ENCODE measurements at regions not wholly inside any gene's neighbourhood (a gene's known extent, or its start where the extent isn't known, plus 50 kb on each side); places are given as distances from the start of the nearest gene placed in this dataset.

DNA sequence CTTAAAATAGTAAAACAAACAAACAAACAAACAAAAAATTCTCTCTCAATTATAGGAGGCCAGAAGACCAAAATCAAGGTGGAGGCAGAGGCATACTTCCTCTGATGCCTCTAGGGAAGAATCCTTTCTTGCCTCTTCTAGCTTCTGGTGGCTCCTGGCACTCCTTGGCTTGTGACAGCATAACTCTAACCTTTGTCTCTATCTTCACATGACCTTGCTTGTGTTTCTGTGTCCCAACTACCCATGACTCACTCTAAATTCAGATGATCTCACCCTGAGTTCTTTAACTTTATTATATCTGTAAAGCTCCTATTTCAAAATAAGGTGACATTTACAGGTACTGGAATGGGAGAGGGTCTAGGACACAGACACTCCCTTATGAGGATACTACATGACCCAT lies 88.3 kb upstream of the ANTXRL start:
- Histone ChIP-seq H3K27ac (ENCODE audit: low read depth) (no peak overlapping the region), H2AFZ (no peak overlapping the region), H3K36me3 (ENCODE audit: insufficient read depth) (no peaks in the 10 kb centered on the region), H3K27me3 (ENCODE audit: insufficient read depth) (no peaks in the 10 kb centered on the region), H3F3A (replicated peaks; ENCODE audit: low read depth) (no peaks in the 10 kb centered on the region), H3K4me3 (no peak overlapping the region), H3K4me2 (no peak overlapping the region), H4K20me1 (replicated peaks; ENCODE audit: insufficient read depth) (no peaks in the 10 kb centered on the region), H3K9me2 (ENCODE audit: insufficient read depth) (no peaks in the 10 kb centered on the region), H3K79me2 (replicated peaks; ENCODE audit: insufficient read depth) (no peaks in the 10 kb centered on the region), H3K4me1 (ENCODE audit: insufficient read depth) (no peaks in the 10 kb centered on the region)
- Mint-ChIP-seq H3K36me3 (ENCODE audit: low read depth) (no peaks in the 10 kb centered on the region), H3K9me3 (no peaks in the 10 kb centered on the region), H3K4me1 (no peaks in the 10 kb centered on the region), H3K27me3 (ENCODE audit: insufficient read depth, low read depth, poor library complexity) (peaks cover 2% of the 10 kb centered on the region), H3K4me3 (no peak overlapping the region), H3K27ac (no peak overlapping the region)
- ATAC-seq (no peak), DNase-seq (ENCODE audit: low spot score) (no peak)
- no peak for TF ChIP-seq EZH2 (IDR thresholded peaks at IDR 0.05; ENCODE audit: low read depth, unreplicated experiment)
- TF ChIP-seq, protein P1, sequence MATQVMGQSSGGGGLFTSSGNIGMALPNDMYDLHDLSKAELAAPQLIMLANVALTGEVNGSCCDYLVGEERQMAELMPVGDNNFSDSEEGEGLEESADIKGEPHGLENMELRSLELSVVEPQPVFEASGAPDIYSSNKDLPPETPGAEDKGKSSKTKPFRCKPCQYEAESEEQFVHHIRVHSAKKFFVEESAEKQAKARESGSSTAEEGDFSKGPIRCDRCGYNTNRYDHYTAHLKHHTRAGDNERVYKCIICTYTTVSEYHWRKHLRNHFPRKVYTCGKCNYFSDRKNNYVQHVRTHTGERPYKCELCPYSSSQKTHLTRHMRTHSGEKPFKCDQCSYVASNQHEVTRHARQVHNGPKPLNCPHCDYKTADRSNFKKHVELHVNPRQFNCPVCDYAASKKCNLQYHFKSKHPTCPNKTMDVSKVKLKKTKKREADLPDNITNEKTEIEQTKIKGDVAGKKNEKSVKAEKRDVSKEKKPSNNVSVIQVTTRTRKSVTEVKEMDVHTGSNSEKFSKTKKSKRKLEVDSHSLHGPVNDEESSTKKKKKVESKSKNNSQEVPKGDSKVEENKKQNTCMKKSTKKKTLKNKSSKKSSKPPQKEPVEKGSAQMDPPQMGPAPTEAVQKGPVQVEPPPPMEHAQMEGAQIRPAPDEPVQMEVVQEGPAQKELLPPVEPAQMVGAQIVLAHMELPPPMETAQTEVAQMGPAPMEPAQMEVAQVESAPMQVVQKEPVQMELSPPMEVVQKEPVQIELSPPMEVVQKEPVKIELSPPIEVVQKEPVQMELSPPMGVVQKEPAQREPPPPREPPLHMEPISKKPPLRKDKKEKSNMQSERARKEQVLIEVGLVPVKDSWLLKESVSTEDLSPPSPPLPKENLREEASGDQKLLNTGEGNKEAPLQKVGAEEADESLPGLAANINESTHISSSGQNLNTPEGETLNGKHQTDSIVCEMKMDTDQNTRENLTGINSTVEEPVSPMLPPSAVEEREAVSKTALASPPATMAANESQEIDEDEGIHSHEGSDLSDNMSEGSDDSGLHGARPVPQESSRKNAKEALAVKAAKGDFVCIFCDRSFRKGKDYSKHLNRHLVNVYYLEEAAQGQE (IDR thresholded peaks at IDR 0.05; ENCODE audit: unreplicated experiment) = no peak
- no peak for TF ChIP-seq STAT1 (IDR thresholded peaks at IDR 0.05; ENCODE audit: unreplicated experiment)
- no peak for TF ChIP-seq ZNF331 (CRISPR knock-in tag; IDR thresholded peaks at IDR 0.05; ENCODE audit: low read depth)
- TF ChIP-seq, protein P2, sequence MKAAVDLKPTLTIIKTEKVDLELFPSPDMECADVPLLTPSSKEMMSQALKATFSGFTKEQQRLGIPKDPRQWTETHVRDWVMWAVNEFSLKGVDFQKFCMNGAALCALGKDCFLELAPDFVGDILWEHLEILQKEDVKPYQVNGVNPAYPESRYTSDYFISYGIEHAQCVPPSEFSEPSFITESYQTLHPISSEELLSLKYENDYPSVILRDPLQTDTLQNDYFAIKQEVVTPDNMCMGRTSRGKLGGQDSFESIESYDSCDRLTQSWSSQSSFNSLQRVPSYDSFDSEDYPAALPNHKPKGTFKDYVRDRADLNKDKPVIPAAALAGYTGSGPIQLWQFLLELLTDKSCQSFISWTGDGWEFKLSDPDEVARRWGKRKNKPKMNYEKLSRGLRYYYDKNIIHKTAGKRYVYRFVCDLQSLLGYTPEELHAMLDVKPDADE (IDR thresholded peaks at IDR 0.05) = no peak
- no peak for TF ChIP-seq EZH2phosphoT487 (IDR thresholded peaks at IDR 0.05; ENCODE audit: unreplicated experiment)
- no peak for TF ChIP-seq CREB1 (CRISPR knock-in tag; IDR thresholded peaks at IDR 0.05; ENCODE audit: low read depth)
- no peak for TF ChIP-seq ZNF114 (CRISPR knock-in tag; IDR thresholded peaks at IDR 0.05)
- TF ChIP-seq, protein P3, sequence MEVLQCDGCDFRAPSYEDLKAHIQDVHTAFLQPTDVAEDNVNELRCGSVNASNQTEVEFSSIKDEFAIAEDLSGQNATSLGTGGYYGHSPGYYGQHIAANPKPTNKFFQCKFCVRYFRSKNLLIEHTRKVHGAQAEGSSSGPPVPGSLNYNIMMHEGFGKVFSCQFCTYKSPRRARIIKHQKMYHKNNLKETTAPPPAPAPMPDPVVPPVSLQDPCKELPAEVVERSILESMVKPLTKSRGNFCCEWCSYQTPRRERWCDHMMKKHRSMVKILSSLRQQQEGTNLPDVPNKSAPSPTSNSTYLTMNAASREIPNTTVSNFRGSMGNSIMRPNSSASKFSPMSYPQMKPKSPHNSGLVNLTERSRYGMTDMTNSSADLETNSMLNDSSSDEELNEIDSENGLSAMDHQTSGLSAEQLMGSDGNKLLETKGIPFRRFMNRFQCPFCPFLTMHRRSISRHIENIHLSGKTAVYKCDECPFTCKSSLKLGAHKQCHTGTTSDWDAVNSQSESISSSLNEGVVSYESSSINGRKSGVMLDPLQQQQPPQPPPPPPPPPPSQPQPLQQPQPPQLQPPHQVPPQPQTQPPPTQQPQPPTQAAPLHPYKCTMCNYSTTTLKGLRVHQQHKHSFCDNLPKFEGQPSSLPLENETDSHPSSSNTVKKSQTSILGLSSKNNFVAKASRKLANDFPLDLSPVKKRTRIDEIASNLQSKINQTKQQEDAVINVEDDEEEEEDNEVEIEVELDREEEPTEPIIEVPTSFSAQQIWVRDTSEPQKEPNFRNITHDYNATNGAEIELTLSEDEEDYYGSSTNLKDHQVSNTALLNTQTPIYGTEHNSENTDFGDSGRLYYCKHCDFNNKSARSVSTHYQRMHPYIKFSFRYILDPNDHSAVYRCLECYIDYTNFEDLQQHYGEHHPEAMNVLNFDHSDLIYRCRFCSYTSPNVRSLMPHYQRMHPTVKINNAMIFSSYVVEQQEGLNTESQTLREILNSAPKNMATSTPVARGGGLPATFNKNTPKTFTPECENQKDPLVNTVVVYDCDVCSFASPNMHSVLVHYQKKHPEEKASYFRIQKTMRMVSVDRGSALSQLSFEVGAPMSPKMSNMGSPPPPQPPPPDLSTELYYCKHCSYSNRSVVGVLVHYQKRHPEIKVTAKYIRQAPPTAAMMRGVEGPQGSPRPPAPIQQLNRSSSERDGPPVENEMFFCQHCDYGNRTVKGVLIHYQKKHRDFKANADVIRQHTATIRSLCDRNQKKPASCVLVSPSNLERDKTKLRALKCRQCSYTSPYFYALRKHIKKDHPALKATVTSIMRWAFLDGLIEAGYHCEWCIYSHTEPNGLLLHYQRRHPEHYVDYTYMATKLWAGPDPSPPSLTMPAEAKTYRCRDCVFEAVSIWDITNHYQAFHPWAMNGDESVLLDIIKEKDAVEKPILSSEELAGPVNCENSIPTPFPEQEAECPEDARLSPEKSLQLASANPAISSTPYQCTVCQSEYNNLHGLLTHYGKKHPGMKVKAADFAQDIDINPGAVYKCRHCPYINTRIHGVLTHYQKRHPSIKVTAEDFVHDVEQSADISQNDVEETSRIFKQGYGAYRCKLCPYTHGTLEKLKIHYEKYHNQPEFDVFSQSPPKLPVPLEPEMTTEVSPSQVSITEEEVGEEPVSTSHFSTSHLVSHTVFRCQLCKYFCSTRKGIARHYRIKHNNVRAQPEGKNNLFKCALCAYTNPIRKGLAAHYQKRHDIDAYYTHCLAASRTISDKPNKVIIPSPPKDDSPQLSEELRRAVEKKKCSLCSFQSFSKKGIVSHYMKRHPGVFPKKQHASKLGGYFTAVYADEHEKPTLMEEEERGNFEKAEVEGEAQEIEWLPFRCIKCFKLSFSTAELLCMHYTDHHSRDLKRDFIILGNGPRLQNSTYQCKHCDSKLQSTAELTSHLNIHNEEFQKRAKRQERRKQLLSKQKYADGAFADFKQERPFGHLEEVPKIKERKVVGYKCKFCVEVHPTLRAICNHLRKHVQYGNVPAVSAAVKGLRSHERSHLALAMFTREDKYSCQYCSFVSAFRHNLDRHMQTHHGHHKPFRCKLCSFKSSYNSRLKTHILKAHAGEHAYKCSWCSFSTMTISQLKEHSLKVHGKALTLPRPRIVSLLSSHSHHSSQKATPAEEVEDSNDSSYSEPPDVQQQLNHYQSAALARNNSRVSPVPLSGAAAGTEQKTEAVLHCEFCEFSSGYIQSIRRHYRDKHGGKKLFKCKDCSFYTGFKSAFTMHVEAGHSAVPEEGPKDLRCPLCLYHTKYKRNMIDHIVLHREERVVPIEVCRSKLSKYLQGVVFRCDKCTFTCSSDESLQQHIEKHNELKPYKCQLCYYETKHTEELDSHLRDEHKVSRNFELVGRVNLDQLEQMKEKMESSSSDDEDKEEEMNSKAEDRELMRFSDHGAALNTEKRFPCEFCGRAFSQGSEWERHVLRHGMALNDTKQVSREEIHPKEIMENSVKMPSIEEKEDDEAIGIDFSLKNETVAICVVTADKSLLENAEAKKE (CRISPR knock-in tag; IDR thresholded peaks at IDR 0.05) = no peak
- TF ChIP-seq JUNB (IDR thresholded peaks at IDR 0.05; ENCODE audit: unreplicated experiment) = no peak
- TF ChIP-seq POLR2AphosphoS5 (IDR thresholded peaks at IDR 0.05; ENCODE audit: low read depth) = no peak
- TF ChIP-seq, protein P4, sequence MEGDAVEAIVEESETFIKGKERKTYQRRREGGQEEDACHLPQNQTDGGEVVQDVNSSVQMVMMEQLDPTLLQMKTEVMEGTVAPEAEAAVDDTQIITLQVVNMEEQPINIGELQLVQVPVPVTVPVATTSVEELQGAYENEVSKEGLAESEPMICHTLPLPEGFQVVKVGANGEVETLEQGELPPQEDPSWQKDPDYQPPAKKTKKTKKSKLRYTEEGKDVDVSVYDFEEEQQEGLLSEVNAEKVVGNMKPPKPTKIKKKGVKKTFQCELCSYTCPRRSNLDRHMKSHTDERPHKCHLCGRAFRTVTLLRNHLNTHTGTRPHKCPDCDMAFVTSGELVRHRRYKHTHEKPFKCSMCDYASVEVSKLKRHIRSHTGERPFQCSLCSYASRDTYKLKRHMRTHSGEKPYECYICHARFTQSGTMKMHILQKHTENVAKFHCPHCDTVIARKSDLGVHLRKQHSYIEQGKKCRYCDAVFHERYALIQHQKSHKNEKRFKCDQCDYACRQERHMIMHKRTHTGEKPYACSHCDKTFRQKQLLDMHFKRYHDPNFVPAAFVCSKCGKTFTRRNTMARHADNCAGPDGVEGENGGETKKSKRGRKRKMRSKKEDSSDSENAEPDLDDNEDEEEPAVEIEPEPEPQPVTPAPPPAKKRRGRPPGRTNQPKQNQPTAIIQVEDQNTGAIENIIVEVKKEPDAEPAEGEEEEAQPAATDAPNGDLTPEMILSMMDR (conservative IDR thresholded peaks at IDR 0.05; ENCODE audit: low read depth in 2 of 2) = no peak
- TF ChIP-seq NANOG (IDR thresholded peaks at IDR 0.05; ENCODE audit: borderline replicate concordance) = no peak

Data from GM23338 (cell line).